ENCODE measurements at regions not wholly inside any gene's neighbourhood (a gene's known extent, or its start where the extent isn't known, plus 50 kb on each side); places are given as distances from the start of the nearest gene placed in this dataset.

DNA sequence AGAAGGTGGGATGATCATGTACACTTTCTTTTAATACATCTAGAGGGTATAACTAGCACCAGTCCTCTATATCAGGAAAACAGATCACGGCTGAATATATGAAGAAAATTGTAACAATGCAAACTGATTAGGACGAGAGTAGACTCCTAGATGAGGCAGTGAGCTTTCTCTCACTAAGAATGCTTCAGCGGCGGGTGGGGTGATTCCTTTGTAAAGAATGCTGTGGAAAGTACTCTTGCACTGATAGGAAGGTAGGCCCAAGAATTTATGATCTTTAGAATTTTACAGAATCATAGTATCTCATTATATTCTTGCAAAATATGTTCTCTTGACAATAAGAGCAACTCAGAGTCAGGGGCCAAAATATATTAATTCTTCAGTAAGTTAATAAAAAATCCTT, 133.0 kb downstream of the LMNTD1 start:
- H3K79me2 ChIP-seq (ENCODE audit: insufficient read depth, low read length) = no peaks in the 10 kb centered on the region

DNA sequence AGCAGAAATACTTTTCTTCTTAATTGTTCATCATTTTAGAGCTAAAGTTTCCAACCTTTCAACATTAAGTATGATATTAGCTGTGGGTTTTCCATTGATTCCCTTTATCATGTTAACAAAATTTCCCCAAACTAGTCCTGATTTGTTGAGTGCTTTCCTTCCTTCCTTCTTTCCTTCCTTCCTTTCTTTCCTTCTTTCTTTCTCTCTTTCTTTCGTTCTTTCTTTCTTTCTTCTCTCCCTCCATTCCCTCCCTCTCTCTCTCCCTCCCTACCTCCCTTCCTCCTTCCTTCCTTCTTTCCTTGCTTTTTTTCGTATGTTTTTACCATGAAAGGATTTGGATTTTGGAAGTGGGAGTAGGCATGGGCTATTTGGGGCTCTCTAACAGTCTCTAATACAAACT, 133.5 kb downstream of the LMNTD1 start:
- Histone ChIP-seq H4K20me1 (ENCODE audit: low read depth, low read length) (no peaks in the 10 kb centered on the region), H3F3A (ENCODE audit: insufficient read depth) (no peaks in the 10 kb centered on the region), H3K4me3 (ENCODE audit: insufficient read depth, low read length, poor library complexity, severe bottlenecking) (no peak overlapping the region), H3K27me3 (ENCODE audit: low read length) (no peaks in the 10 kb centered on the region), H3K4me2 (ENCODE audit: low read depth, low read length, poor library complexity, severe bottlenecking) (no peak overlapping the region), H3K9me3 (ENCODE audit: insufficient read depth, low read length) (no peaks in the 10 kb centered on the region), H3K9ac (ENCODE audit: low read length) (no peak overlapping the region), H3K79me2 (ENCODE audit: insufficient read depth, low read length) (no peaks in the 10 kb centered on the region), H3K9me2 (replicated peaks; ENCODE audit: insufficient read depth, low read length) (no peaks in the 10 kb centered on the region), H2AFZ (ENCODE audit: low read depth, low read length, severe bottlenecking) (no peak overlapping the region), H3K36me3 (ENCODE audit: low read length) (no peaks in the 10 kb centered on the region), H3K27ac (ENCODE audit: low read depth, low read length) (no peak overlapping the region)
- no peak for TF ChIP-seq EZH2phosphoT487 (conservative IDR thresholded peaks at IDR 0.05; ENCODE audit: low read length)

More for the DNA sequence above, 133.0 kb downstream of the LMNTD1 start:
- Histone ChIP-seq H3K9ac (ENCODE audit: low read length) (no peak overlapping the region), H3K27me3 (ENCODE audit: low read length) (no peaks in the 10 kb centered on the region), H3K36me3 (ENCODE audit: low read length) (no peaks in the 10 kb centered on the region), H3K4me2 (ENCODE audit: low read depth, low read length, poor library complexity, severe bottlenecking) (no peak overlapping the region), H3K9me3 (ENCODE audit: insufficient read depth, low read length) (no peaks in the 10 kb centered on the region), H3K9me2 (replicated peaks; ENCODE audit: insufficient read depth, low read length) (no peaks in the 10 kb centered on the region), H3K4me3 (ENCODE audit: insufficient read depth, low read length, poor library complexity, severe bottlenecking) (no peak overlapping the region), H2AFZ (ENCODE audit: low read depth, low read length, severe bottlenecking) (no peak overlapping the region), H3K27ac (ENCODE audit: low read depth, low read length) (no peak overlapping the region), H3F3A (ENCODE audit: insufficient read depth) (no peaks in the 10 kb centered on the region), H4K20me1 (ENCODE audit: low read depth, low read length) (no peaks in the 10 kb centered on the region)
- TF ChIP-seq, protein P1, sequence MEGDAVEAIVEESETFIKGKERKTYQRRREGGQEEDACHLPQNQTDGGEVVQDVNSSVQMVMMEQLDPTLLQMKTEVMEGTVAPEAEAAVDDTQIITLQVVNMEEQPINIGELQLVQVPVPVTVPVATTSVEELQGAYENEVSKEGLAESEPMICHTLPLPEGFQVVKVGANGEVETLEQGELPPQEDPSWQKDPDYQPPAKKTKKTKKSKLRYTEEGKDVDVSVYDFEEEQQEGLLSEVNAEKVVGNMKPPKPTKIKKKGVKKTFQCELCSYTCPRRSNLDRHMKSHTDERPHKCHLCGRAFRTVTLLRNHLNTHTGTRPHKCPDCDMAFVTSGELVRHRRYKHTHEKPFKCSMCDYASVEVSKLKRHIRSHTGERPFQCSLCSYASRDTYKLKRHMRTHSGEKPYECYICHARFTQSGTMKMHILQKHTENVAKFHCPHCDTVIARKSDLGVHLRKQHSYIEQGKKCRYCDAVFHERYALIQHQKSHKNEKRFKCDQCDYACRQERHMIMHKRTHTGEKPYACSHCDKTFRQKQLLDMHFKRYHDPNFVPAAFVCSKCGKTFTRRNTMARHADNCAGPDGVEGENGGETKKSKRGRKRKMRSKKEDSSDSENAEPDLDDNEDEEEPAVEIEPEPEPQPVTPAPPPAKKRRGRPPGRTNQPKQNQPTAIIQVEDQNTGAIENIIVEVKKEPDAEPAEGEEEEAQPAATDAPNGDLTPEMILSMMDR (IDR thresholded peaks at IDR 0.05; ENCODE audit: insufficient read depth, low read length, poor library complexity, severe bottlenecking) = no peak
- TF ChIP-seq EZH2phosphoT487 (conservative IDR thresholded peaks at IDR 0.05; ENCODE audit: low read length) = no peak

DNA sequence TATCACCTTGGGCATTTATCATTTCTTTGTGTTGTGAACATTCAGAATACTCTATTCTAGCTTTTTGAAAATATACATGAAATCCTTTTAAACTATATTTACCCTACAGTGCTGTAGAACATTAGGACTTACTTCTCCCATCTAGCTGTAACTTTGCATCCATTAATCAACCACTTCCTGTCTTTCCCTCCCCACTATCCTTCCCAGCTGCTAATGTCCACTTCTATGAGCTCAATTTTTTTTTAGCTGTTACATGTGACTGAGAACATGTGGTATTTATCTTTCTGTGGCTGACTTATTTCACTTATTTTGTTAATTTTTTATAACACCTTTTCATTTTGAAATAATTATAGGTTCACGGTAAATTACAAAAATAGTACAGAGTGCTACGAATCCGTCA, 136.0 kb downstream of the LMNTD1 start:
- H4K20me1 ChIP-seq (ENCODE audit: low read depth, low read length) = no peaks in the 10 kb centered on the region

DNA sequence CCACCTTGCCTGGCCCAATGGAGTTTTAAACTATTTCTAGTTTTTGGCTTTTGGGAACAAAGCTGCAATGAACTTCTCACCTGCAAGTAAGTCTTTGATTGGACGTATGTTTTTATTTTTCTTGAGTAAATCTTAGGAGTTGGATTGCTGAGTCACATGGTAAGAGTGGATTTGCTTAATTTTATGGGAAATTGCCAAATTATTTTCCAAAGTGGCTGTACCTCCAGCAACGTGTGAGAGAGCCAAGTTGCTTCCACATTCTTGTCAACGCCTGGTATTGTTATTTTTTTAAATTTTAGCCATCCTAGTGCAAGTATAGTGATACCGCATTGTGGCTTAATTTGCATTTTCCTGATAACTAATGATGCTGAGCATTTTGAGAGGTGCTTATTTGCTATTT, 136.6 kb downstream of the LMNTD1 start:
- Histone ChIP-seq H2AFZ (ENCODE audit: low read depth, low read length, severe bottlenecking) (no peak overlapping the region), H3K36me3 (ENCODE audit: low read length) (no peaks in the 10 kb centered on the region), H4K20me1 (ENCODE audit: low read depth, low read length) (no peaks in the 10 kb centered on the region), H3K4me2 (ENCODE audit: low read depth, low read length, poor library complexity, severe bottlenecking) (no peak overlapping the region), H3K9ac (ENCODE audit: low read length) (no peak overlapping the region), H3K4me3 (ENCODE audit: insufficient read depth, low read length, poor library complexity, severe bottlenecking) (no peak overlapping the region), H3K27ac (ENCODE audit: low read depth, low read length) (no peak overlapping the region), H3K9me3 (ENCODE audit: insufficient read depth, low read length) (no peaks in the 10 kb centered on the region), H3K79me2 (ENCODE audit: insufficient read depth, low read length) (no peaks in the 10 kb centered on the region), H3F3A (ENCODE audit: insufficient read depth) (no peaks in the 10 kb centered on the region), H3K27me3 (ENCODE audit: low read length) (no peaks in the 10 kb centered on the region), H3K9me2 (replicated peaks; ENCODE audit: insufficient read depth, low read length) (no peaks in the 10 kb centered on the region)
- TF ChIP-seq, protein P1 (IDR thresholded peaks at IDR 0.05; ENCODE audit: insufficient read depth, low read length, poor library complexity, severe bottlenecking) = no peak
- TF ChIP-seq EZH2phosphoT487 (conservative IDR thresholded peaks at IDR 0.05; ENCODE audit: low read length) = no peak

More for the DNA sequence above, 136.0 kb downstream of the LMNTD1 start:
- H3K27me3 ChIP-seq (ENCODE audit: low read length) = no peaks in the 10 kb centered on the region
- H3K79me2 ChIP-seq (ENCODE audit: insufficient read depth, low read length) = no peaks in the 10 kb centered on the region
- no peaks in the 10 kb centered on the region for H3F3A ChIP-seq (ENCODE audit: insufficient read depth)
- TF ChIP-seq, protein P1 (IDR thresholded peaks at IDR 0.05; ENCODE audit: insufficient read depth, low read length, poor library complexity, severe bottlenecking) = no peak
- no peak for TF ChIP-seq EZH2phosphoT487 (conservative IDR thresholded peaks at IDR 0.05; ENCODE audit: low read length)
- no peak overlapping the region for H3K27ac ChIP-seq (ENCODE audit: low read depth, low read length)
- H3K9ac ChIP-seq (ENCODE audit: low read length) = no peak overlapping the region
- no peaks in the 10 kb centered on the region for H3K9me3 ChIP-seq (ENCODE audit: insufficient read depth, low read length)
- H3K4me3 ChIP-seq (ENCODE audit: insufficient read depth, low read length, poor library complexity, severe bottlenecking) = no peak overlapping the region
- no peak overlapping the region for H3K4me2 ChIP-seq (ENCODE audit: low read depth, low read length, poor library complexity, severe bottlenecking)
- H3K36me3 ChIP-seq (ENCODE audit: low read length) = no peaks in the 10 kb centered on the region
- no peaks in the 10 kb centered on the region for H3K9me2 ChIP-seq (replicated peaks; ENCODE audit: insufficient read depth, low read length)
- H2AFZ ChIP-seq (ENCODE audit: low read depth, low read length, severe bottlenecking) = no peak overlapping the region

Measured in SU-DHL-6 (cell line).